HL-60 (cell line): ENCODE measurements at regions not wholly inside any gene's neighbourhood (a gene's known extent, or its start where the extent isn't known, plus 50 kb on each side); places are given as distances from the start of the nearest gene placed in this dataset.

ENCODE experiments used
- DNase-seq, 2 experiments: peaks; one replicate each; pipeline ENCODE4 v3.0.0-alpha.2; 2010 to 2020; ENCODE audit warnings: low read depth in 1 of 2, low spot score in 1 of 2
- H3K27ac ChIP-seq: fragments of 250-450 bp; sonication (Bioruptor Pico); replicated peaks from 2 replicates; pipeline ENCODE4 v1.5.1; 2020; ENCODE audit warnings: mild to moderate bottlenecking, moderate library complexity
- H3K27me3 ChIP-seq: fragments of 250-450 bp; sonication (Bioruptor Pico); 2 replicates; pipeline ENCODE4 v1.5.1; 2021; ENCODE audit warnings: mild to moderate bottlenecking, moderate library complexity; ENCODE audit not compliant: insufficient read depth, poor library complexity, severe bottlenecking
- H3K4me3 ChIP-seq: replicated peaks from 2 replicates; pipeline ENCODE4 v1.5.1; 2011; ENCODE audit warnings: mild to moderate bottlenecking, control low read depth, low read length; ENCODE audit not compliant: insufficient read depth
- GABPA ChIP-seq: IDR thresholded peaks from 2 replicates; pipeline ENCODE4 v1.6.1; 2012; ENCODE audit warnings: low read depth
- POLR2AphosphoS5 ChIP-seq: IDR thresholded peaks from 2 replicates; pipeline ENCODE4 v1.6.1; 2012; ENCODE audit warnings: low read depth
- SPI1 ChIP-seq: IDR thresholded peaks from 2 replicates; pipeline ENCODE4 v1.6.1; 2012; ENCODE audit warnings: low read depth, mild to moderate bottlenecking, borderline replicate concordance
- TF ChIP-seq, protein P1 (sequence below): IDR thresholded peaks from 2 replicates; pipeline ENCODE4 v1.6.1; 2012; ENCODE audit warnings: low read depth; ENCODE audit not compliant: insufficient replicate concordance
- TF ChIP-seq, protein P2 (sequence below): IDR thresholded peaks from one replicate; pipeline ENCODE4 v1.5.1; 2011; ENCODE audit warnings: low read length, control low read depth, inconsistent platforms; ENCODE audit not compliant: insufficient read depth

GRCh38 chr5:67732921-67733320 lies 482.6 kb upstream of the PIK3R1 start:
- no peak overlapping the region for H3K4me3 ChIP-seq
- TF ChIP-seq, protein P1, sequence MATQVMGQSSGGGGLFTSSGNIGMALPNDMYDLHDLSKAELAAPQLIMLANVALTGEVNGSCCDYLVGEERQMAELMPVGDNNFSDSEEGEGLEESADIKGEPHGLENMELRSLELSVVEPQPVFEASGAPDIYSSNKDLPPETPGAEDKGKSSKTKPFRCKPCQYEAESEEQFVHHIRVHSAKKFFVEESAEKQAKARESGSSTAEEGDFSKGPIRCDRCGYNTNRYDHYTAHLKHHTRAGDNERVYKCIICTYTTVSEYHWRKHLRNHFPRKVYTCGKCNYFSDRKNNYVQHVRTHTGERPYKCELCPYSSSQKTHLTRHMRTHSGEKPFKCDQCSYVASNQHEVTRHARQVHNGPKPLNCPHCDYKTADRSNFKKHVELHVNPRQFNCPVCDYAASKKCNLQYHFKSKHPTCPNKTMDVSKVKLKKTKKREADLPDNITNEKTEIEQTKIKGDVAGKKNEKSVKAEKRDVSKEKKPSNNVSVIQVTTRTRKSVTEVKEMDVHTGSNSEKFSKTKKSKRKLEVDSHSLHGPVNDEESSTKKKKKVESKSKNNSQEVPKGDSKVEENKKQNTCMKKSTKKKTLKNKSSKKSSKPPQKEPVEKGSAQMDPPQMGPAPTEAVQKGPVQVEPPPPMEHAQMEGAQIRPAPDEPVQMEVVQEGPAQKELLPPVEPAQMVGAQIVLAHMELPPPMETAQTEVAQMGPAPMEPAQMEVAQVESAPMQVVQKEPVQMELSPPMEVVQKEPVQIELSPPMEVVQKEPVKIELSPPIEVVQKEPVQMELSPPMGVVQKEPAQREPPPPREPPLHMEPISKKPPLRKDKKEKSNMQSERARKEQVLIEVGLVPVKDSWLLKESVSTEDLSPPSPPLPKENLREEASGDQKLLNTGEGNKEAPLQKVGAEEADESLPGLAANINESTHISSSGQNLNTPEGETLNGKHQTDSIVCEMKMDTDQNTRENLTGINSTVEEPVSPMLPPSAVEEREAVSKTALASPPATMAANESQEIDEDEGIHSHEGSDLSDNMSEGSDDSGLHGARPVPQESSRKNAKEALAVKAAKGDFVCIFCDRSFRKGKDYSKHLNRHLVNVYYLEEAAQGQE = no peak
- TF ChIP-seq GABPA = no peak
- TF ChIP-seq POLR2AphosphoS5 = no peak
- no peak for TF ChIP-seq SPI1
- no peak overlapping the region for H3K27ac ChIP-seq
- DNase-seq = no peak
- no peaks in the 10 kb centered on the region for H3K27me3 ChIP-seq

DNA sequence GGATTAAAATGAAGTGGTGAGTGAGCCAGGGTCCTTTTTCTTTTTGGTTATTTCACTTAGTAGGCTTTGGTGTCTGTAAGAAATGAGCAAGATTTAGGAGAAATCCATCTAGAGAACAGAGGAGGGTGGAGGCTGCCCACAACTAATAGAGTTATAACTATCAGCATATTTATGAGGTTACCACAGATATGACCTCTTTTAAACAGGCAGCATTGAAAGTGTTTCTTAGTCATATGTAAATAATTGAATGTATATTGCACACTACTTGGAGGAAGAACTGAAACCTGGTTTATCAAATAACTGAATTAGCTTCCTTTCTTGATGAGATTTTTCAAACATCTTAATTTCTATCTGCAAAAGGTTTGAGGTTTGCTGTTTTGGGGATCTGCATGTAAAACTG lies 483.1 kb upstream of the PIK3R1 start:
- Histone ChIP-seq H3K27me3 (no peaks in the 10 kb centered on the region), H3K27ac (no peak overlapping the region), H3K4me3 (no peak overlapping the region)
- TF ChIP-seq GABPA (no peak), SPI1 (no peak)
- no peak for DNase-seq

- TF ChIP-seq GABPA (no peak), SPI1 (no peak)
- TF ChIP-seq, protein P2, sequence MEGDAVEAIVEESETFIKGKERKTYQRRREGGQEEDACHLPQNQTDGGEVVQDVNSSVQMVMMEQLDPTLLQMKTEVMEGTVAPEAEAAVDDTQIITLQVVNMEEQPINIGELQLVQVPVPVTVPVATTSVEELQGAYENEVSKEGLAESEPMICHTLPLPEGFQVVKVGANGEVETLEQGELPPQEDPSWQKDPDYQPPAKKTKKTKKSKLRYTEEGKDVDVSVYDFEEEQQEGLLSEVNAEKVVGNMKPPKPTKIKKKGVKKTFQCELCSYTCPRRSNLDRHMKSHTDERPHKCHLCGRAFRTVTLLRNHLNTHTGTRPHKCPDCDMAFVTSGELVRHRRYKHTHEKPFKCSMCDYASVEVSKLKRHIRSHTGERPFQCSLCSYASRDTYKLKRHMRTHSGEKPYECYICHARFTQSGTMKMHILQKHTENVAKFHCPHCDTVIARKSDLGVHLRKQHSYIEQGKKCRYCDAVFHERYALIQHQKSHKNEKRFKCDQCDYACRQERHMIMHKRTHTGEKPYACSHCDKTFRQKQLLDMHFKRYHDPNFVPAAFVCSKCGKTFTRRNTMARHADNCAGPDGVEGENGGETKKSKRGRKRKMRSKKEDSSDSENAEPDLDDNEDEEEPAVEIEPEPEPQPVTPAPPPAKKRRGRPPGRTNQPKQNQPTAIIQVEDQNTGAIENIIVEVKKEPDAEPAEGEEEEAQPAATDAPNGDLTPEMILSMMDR = no peak
- no peak for DNase-seq
- Histone ChIP-seq H3K27ac (no peak overlapping the region), H3K4me3 (no peak overlapping the region), H3K27me3 (no peaks in the 10 kb centered on the region)
Observed at GRCh38 chr5:67731886-67732285, 483.7 kb upstream of the PIK3R1 start.

DNA sequence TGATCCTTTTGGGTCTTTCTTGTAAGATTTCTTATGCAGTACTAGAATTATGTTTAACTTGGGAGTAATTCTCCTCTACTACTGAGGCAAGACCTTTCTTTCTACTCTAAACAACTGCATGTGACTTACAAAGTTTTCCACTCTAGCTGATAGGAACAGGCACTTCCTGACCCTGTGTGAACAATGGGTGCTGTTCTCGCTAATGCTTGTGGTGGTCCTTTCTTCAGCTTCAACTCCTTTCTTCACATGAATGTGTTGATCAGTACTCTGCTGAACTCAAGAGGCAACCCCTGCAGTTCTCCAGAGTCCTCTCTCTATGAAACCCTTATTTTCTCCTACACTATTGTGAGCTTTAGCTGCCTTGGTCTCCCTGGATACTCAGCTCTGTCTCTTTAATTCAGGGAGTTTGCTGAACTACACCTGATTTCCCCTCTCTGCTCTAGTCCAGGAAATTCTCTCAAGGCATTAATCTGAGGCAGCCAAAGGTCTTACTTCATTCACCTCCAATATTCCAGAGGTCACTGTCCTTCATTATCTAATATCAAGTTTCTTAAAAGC lies 484.6 kb upstream of the PIK3R1 start:
- DNase-seq = no peak
- Histone ChIP-seq H3K27ac (no peak overlapping the region), H3K4me3 (no peak overlapping the region), H3K27me3 (no peaks in the 10 kb centered on the region)
- TF ChIP-seq SPI1 (no peak), GABPA (no peak), POLR2AphosphoS5 (no peak)
- TF ChIP-seq, protein P1 = no peak
- TF ChIP-seq, protein P2 = no peak

- TF ChIP-seq, protein P2 = no peak
- TF ChIP-seq GABPA = no peak
- TF ChIP-seq, protein P1 = no peak
- TF ChIP-seq POLR2AphosphoS5 = no peak
- no peak for TF ChIP-seq SPI1
- no peaks in the 10 kb centered on the region for H3K27me3 ChIP-seq
Observed at GRCh38 chr5:67728326-67728890, 487.1 kb upstream of the PIK3R1 start.

More at GRCh38 chr5:67728326-67728890, 487.1 kb upstream of the PIK3R1 start:
- no peak overlapping the region for H3K4me3 ChIP-seq
- DNase-seq = no peak
- no peak overlapping the region for H3K27ac ChIP-seq
